ENCODE measurements at regions not wholly inside any gene's neighbourhood (a gene's known extent, or its start where the extent isn't known, plus 50 kb on each side); places are given as distances from the start of the nearest gene placed in this dataset.

GRCh38 chr2:147647816-147648215 lies 197.0 kb upstream of the ACVR2A start:
- no peak for TF ChIP-seq CTCF (IDR thresholded peaks at IDR 0.05; ENCODE audit: insufficient read depth, low read depth, low read length)
- DNase-seq (ENCODE audit: low read depth) = no peak

GRCh38 chr2:147646818-147647468 lies 197.9 kb upstream of the ACVR2A start:
- DNase-seq (ENCODE audit: low read depth) = no peak

More at GRCh38 chr2:147647816-147648215, 197.0 kb upstream of the ACVR2A start:
- H3K4me3 ChIP-seq (ENCODE audit: low read depth, low read length) = no peak overlapping the region

GRCh38 chr2:147644491-147644890 lies 200.3 kb upstream of the ACVR2A start:
- DNase-seq (ENCODE audit: low read depth) = no peak
- no peak overlapping the region for H3K4me3 ChIP-seq (ENCODE audit: low read depth, low read length)
- TF ChIP-seq CTCF (IDR thresholded peaks at IDR 0.05; ENCODE audit: insufficient read depth, low read depth, low read length) = no peak

More at GRCh38 chr2:147646818-147647468, 197.9 kb upstream of the ACVR2A start:
- TF ChIP-seq CTCF (IDR thresholded peaks at IDR 0.05; ENCODE audit: insufficient read depth, low read depth, low read length) = no peak
- H3K4me3 ChIP-seq (ENCODE audit: low read depth, low read length) = no peak overlapping the region

GRCh38 chr2:147642765-147643164 lies 202.1 kb upstream of the ACVR2A start:
- TF ChIP-seq CTCF (IDR thresholded peaks at IDR 0.05; ENCODE audit: insufficient read depth, low read depth, low read length) = no peak
- H3K4me3 ChIP-seq (ENCODE audit: low read depth, low read length) = no peak overlapping the region
- no peak for DNase-seq (ENCODE audit: low read depth)

GRCh38 chr2:147641651-147642050 lies 203.2 kb upstream of the ACVR2A start:
- no peak for TF ChIP-seq CTCF (IDR thresholded peaks at IDR 0.05; ENCODE audit: insufficient read depth, low read depth, low read length)
- H3K4me3 ChIP-seq (ENCODE audit: low read depth, low read length) = no peak overlapping the region
- DNase-seq (ENCODE audit: low read depth) = no peak

GRCh38 chr2:147639891-147640290 lies 204.9 kb upstream of the ACVR2A start:
- no peak for TF ChIP-seq CTCF (IDR thresholded peaks at IDR 0.05; ENCODE audit: insufficient read depth, low read depth, low read length)
- no peak for DNase-seq (ENCODE audit: low read depth)
- no peak overlapping the region for H3K4me3 ChIP-seq (ENCODE audit: low read depth, low read length)

- no peak for DNase-seq (ENCODE audit: low read depth)
- H3K4me3 ChIP-seq (ENCODE audit: low read depth, low read length) = no peak overlapping the region
- TF ChIP-seq CTCF (IDR thresholded peaks at IDR 0.05; ENCODE audit: insufficient read depth, low read depth, low read length) = no peak
Measured at GRCh38 chr2:147639386-147639785, 205.4 kb upstream of the ACVR2A start.
